ENCODE measurements at regions not wholly inside any gene's neighbourhood (a gene's known extent, or its start where the extent isn't known, plus 50 kb on each side); places are given as distances from the start of the nearest gene placed in this dataset.

DNA sequence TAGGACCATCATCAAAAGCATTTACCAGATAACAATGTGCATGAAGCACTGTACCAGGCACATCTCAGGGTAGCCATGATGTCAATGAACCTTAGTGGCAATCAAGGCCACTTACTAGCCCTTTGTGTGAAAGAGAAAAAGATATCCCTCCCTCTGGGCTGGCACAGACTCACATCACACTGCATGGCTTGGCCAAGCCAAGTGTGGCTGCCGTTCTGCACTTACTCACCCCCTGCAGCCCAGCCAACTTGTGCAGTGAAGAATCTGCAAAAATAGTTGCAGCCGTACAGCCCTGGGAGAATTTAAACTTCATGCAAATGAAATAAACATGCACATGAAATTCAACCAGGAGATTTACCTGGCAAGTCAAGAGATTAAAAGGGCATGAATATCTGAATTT is 333.5 kb downstream of the DEPDC1B start:
- TF ChIP-seq POLR2A (IDR thresholded peaks at IDR 0.05; ENCODE audit: low read length) = no peak
- no peak for TF ChIP-seq GATA1 (IDR thresholded peaks at IDR 0.05; ENCODE audit: low read depth, low read length)

All from erythroblast (primary cell).